IMR-90 (cell line): ENCODE measurements at regions not wholly inside any gene's neighbourhood (a gene's known extent, or its start where the extent isn't known, plus 50 kb on each side); places are given as distances from the start of the nearest gene placed in this dataset.
A peak's percentile ranks its signal among the peaks of the same experiment; 100 is the strongest.

Experiments
- ATAC-seq: fragments of 200-7000 bp; cut with Tn5 transposase; 2 replicates; pipeline ENCODE4 v1.9.1; 2020; ENCODE audit warnings: low read depth, mild to moderate bottlenecking, moderate library complexity
- BruUV-seq: library from RNA; stranded (reverse); fragments of 400-500 nt; replicated peaks from 2 replicates; lab custom pipeline; 2021; lab: Mats Ljungman, UMichigan
- CTCF ChIA-PET: fragments of 300-600 bp; formaldehyde crosslinking; extraction: SDS; loops from one replicate; lab custom pipeline; 2021; ENCODE audit warnings: antibody characterized with exemption; lab: Yijun Ruan, JAX
- POLR2A ChIA-PET: fragments of 300-600 bp; sonication (Branson Sonifier 250); formaldehyde crosslinking; loops from one replicate; lab custom pipeline; 2022; ENCODE audit warnings: antibody characterized with exemption; ENCODE audit not compliant: unreplicated experiment; lab: Charles Lee
- DNase-seq: peaks from one replicate; pipeline ENCODE4 v3.0.0; 2013
- H2AFZ ChIP-seq: replicated peaks from 2 replicates; pipeline ENCODE3; 2013; ENCODE audit warnings: low read length, mild to moderate bottlenecking; ENCODE audit not compliant: poor library complexity
- H2AK5ac ChIP-seq: 2 replicates; pipeline ENCODE4 v1.6.1; 2013; ENCODE audit warnings: low read depth, low read length, inconsistent platforms
- H2AK9ac ChIP-seq: replicated peaks from 2 replicates; pipeline ENCODE3; 2013; ENCODE audit warnings: mild to moderate bottlenecking, low read depth, low read length, moderate library complexity; ENCODE audit not compliant: poor library complexity
- H2BK120ac ChIP-seq: 2 replicates; pipeline ENCODE4 v1.6.1; 2013; ENCODE audit warnings: low read depth, low read length, inconsistent platforms
- H2BK15ac ChIP-seq: 3 replicates; pipeline ENCODE4 v1.6.1; 2013; ENCODE audit warnings: low read depth, low read length, inconsistent platforms
- H2BK20ac ChIP-seq: 2 replicates; pipeline ENCODE4 v1.6.1; 2013; ENCODE audit warnings: low read depth, mild to moderate bottlenecking, inconsistent platforms, low read length, moderate library complexity
- H2BK5ac ChIP-seq: 2 replicates; pipeline ENCODE4 v1.6.1; 2013; ENCODE audit warnings: mild to moderate bottlenecking, low read depth, low read length, inconsistent platforms; ENCODE audit not compliant: poor library complexity, severe bottlenecking
- H3K14ac ChIP-seq: replicated peaks from 2 replicates; pipeline ENCODE4 v1.6.1; 2013; ENCODE audit warnings: low read depth, low read length, inconsistent platforms
- H3K18ac ChIP-seq: 2 replicates; pipeline ENCODE4 v1.6.1; 2013; ENCODE audit warnings: low read depth, low read length, control low read depth
- H3K23ac ChIP-seq: 2 replicates; pipeline ENCODE4 v1.6.1; 2013; ENCODE audit warnings: low read depth, low read length, inconsistent platforms
- H3K27ac ChIP-seq: 2 replicates; pipeline ENCODE4 v1.5.1; 2013; ENCODE audit warnings: mild to moderate bottlenecking, control low read depth, low read length; ENCODE audit not compliant: insufficient read depth
- H3K27me3 ChIP-seq: 2 replicates; pipeline ENCODE4 v1.6.1; 2013; ENCODE audit warnings: low read length; ENCODE audit not compliant: control insufficient read depth, insufficient read depth
- H3K36me3 ChIP-seq: 2 replicates; pipeline ENCODE4 v1.6.1; 2013; ENCODE audit warnings: low read length, mixed read lengths; ENCODE audit not compliant: control insufficient read depth, insufficient read depth
- H3K4ac ChIP-seq: 2 replicates; pipeline ENCODE4 v1.6.1; 2013; ENCODE audit warnings: low read depth, low read length, inconsistent platforms
- H3K4me1 ChIP-seq: 2 replicates; pipeline ENCODE4 v1.6.1; 2013; ENCODE audit warnings: low read length, mixed read lengths; ENCODE audit not compliant: control insufficient read depth, insufficient read depth
- H3K4me2 ChIP-seq: 2 replicates; pipeline ENCODE4 v1.6.1; 2013; ENCODE audit warnings: low read depth, mild to moderate bottlenecking, control low read depth, low read length, moderate library complexity
- H3K4me3 ChIP-seq: 2 replicates; pipeline ENCODE4 v1.5.1; 2013; ENCODE audit warnings: low read depth, mild to moderate bottlenecking, control low read depth, low read length, moderate library complexity; ENCODE audit not compliant: insufficient read depth
- H3K56ac ChIP-seq: 2 replicates; pipeline ENCODE4 v1.6.1; 2013; ENCODE audit warnings: low read length, inconsistent platforms; ENCODE audit not compliant: insufficient read depth; ENCODE audit errors: extremely low read depth
- H3K79me1 ChIP-seq, 2 experiments: 2 replicates each; pipeline ENCODE4 v1.6.1; 2013; ENCODE audit warnings: low read length in 2 of 2, inconsistent platforms in 1 of 2, low read depth in 1 of 2
- H3K9ac ChIP-seq: 2 replicates; pipeline ENCODE4 v1.6.1; 2013; ENCODE audit warnings: low read depth, low read length, control low read depth
- H3K9me1 ChIP-seq: 2 replicates; pipeline ENCODE4 v1.6.1; 2013; ENCODE audit warnings: low read length, inconsistent platforms; ENCODE audit not compliant: insufficient read depth
- H3K9me3 ChIP-seq: 2 replicates; pipeline ENCODE4 v1.6.1; 2013; ENCODE audit warnings: low read length; ENCODE audit not compliant: control insufficient read depth, insufficient read depth
- H4K20me1 ChIP-seq: 2 replicates; pipeline ENCODE4 v1.6.1; 2013; ENCODE audit warnings: low read length, inconsistent platforms; ENCODE audit not compliant: insufficient read depth
- H4K5ac ChIP-seq: 2 replicates; pipeline ENCODE4 v1.6.1; 2013; ENCODE audit warnings: mild to moderate bottlenecking, low read depth, low read length, control low read depth
- H4K8ac ChIP-seq, 2 experiments: 2 replicates each; pipeline ENCODE4 v1.6.1; 2013; ENCODE audit warnings: low read depth in 2 of 2, low read length in 2 of 2, control low read depth in 1 of 2, inconsistent platforms in 1 of 2
- H4K91ac ChIP-seq: 2 replicates; pipeline ENCODE4 v1.6.1; 2013; ENCODE audit warnings: low read depth, low read length, inconsistent platforms; ENCODE audit not compliant: insufficient read depth
- CHD1 ChIP-seq: IDR thresholded peaks from 2 replicates; pipeline ENCODE4 v1.6.1; 2012; ENCODE audit warnings: low read depth, low read length, improper control_type of control experiment
- MAFK ChIP-seq: IDR thresholded peaks from 2 replicates; pipeline ENCODE4 v1.6.1; 2012; ENCODE audit warnings: low read depth, low read length, improper control_type of control experiment
- MXI1 ChIP-seq: IDR thresholded peaks from 2 replicates; pipeline ENCODE4 v1.6.1; 2012; ENCODE audit warnings: low read depth, mild to moderate bottlenecking, low read length, moderate library complexity, borderline replicate concordance
- RAD21 ChIP-seq: IDR thresholded peaks from 2 replicates; pipeline ENCODE4 v1.6.1; 2012; ENCODE audit warnings: low read length, improper control_type of control experiment
- USF2 ChIP-seq: fragments of 150-350 bp; IDR thresholded peaks from 2 replicates; pipeline ENCODE4 v1.6.1; 2017; ENCODE audit warnings: mild to moderate bottlenecking, antibody characterized with exemption, low read length, low read depth
- WGBS, 2 experiments: methylation state at CpG; one replicate each; pipeline versions ENCODE4 v1.1.5 to v1.1.7; 2013; ENCODE audit warnings: missing lambda C conversion rate in 2 of 2; ENCODE audit not compliant: insufficient read length in 1 of 2; ENCODE audit errors: extremely low coverage in 2 of 2; 5-methylcytosine and 5-hydroxymethylcytosine counted together
- dilution Hi-C: fragments of 300-500 bp; cut with HindIII; formaldehyde crosslinking; loops from one replicate; pipeline ENCODE4 v1.14.3; 2018; ENCODE audit warnings: low sequenced_read_pairs; ENCODE audit not compliant: unreplicated experiment
- in situ Hi-C: fragments of 300-500 bp; cut with MboI; formaldehyde crosslinking; loops from 3 replicates; pipeline ENCODE4 v1.14.3; 2019; ENCODE audit warnings: low sequenced_read_pairs, inconsistent platforms, mixed read lengths
- intact Hi-C: fragments of 100-400 bp; cut with micrococcal nuclease; formaldehyde crosslinking; loops from 2 replicates; pipeline ENCODE4 v1.10.0; 2022

GRCh38 chr3:117809186-117810081, 1099.9 kb downstream of the TUSC7 start:
- no peak overlapping the region for H2BK120ac ChIP-seq
- H3K9me1 ChIP-seq = no peaks in the 10 kb centered on the region
- H2AFZ ChIP-seq = no peak overlapping the region
- intact Hi-C loops = no loop called here
- H2BK15ac ChIP-seq = no peak overlapping the region
- CTCF ChIA-PET = interaction anchor here (0.6 kb wide), 1 partner anchor 16 kb away, joined by 5 read pairs; no protein-coding TSS in a partner anchor
- no peak overlapping the region for H3K9ac ChIP-seq
- H3K14ac ChIP-seq = no peak overlapping the region
- H3K27ac ChIP-seq = no peak overlapping the region
- no peak overlapping the region for H4K5ac ChIP-seq
- dilution Hi-C loops = no loop called here
- no peaks in the 10 kb centered on the region for H3K79me1 ChIP-seq
- H2BK5ac ChIP-seq = no peak overlapping the region
- H4K91ac ChIP-seq = no peak overlapping the region
- no peak overlapping the region for H2BK20ac ChIP-seq
- TF ChIP-seq USF2 (no peak), MAFK (peak; percentile 99), CHD1 (no peak), MXI1 (no peak), RAD21 (no peak)
- H3K36me3 ChIP-seq = no peaks in the 10 kb centered on the region
- H3K23ac ChIP-seq = no peak overlapping the region
- no peak overlapping the region for H3K56ac ChIP-seq
- no peak overlapping the region for H3K4me2 ChIP-seq
- H2AK9ac ChIP-seq = no peak overlapping the region
- no CpG with 5 or more reads among the region's 1 CpG for WGBS, 2 experiments
- no peak overlapping the region for H3K4ac ChIP-seq
- in situ Hi-C loops = no loop called here
- H4K20me1 ChIP-seq = no peaks in the 10 kb centered on the region
- no peak overlapping the region for H3K18ac ChIP-seq
- H3K9me3 ChIP-seq = no peaks in the 10 kb centered on the region
- no peak for ATAC-seq
- DNase-seq = no peak
- BruUV-seq = no TSS peak
- no peak overlapping the region for H3K4me3 ChIP-seq
- H4K8ac ChIP-seq = no peak overlapping the region
- POLR2A ChIA-PET = no interaction called here
- H3K4me1 ChIP-seq = no peaks in the 10 kb centered on the region
- H3K27me3 ChIP-seq = no peaks in the 10 kb centered on the region
- no peak overlapping the region for H2AK5ac ChIP-seq
